Neural crest cell (in vitro differentiated cells): ENCODE measurements at regions not wholly inside any gene's neighbourhood (a gene's known extent, or its start where the extent isn't known, plus 50 kb on each side); places are given as distances from the start of the nearest gene placed in this dataset.

Experiments used
- DNase-seq: peaks from one replicate; pipeline ENCODE4 v3.0.0; 2021; ENCODE audit warnings: low read depth, mixed read lengths, low spot score
- H3K27ac Mint-ChIP-seq: one replicate; pipeline ENCODE4 v1.8.0; 2021; ENCODE audit warnings: mild to moderate bottlenecking, mixed read lengths; ENCODE audit not compliant: unreplicated experiment
- H3K27me3 Mint-ChIP-seq: 2 replicates; pipeline ENCODE4 v1.8.0; 2021; ENCODE audit warnings: low read depth, mild to moderate bottlenecking, mixed read lengths
- H3K36me3 Mint-ChIP-seq: 2 replicates; pipeline ENCODE4 v1.8.0; 2021; ENCODE audit warnings: low read depth, mild to moderate bottlenecking, mixed read lengths
- H3K4me1 Mint-ChIP-seq: 2 replicates; pipeline ENCODE4 v1.8.0; 2021; ENCODE audit warnings: mixed read lengths
- H3K4me3 Mint-ChIP-seq: one replicate; pipeline ENCODE4 v1.8.0; 2021; ENCODE audit warnings: mild to moderate bottlenecking, mixed read lengths
- H3K9me3 Mint-ChIP-seq: 2 replicates; pipeline ENCODE4 v1.8.0; 2021; ENCODE audit warnings: mixed read lengths
- TF ChIP-seq, protein P1 (sequence below): fragments of 200-600 bp; sonication (generic); conservative IDR thresholded peaks from 2 replicates; pipeline ENCODE4 v1.5.0; 2021; ENCODE audit warnings: antibody characterized with exemption, mild to moderate bottlenecking

DNA sequence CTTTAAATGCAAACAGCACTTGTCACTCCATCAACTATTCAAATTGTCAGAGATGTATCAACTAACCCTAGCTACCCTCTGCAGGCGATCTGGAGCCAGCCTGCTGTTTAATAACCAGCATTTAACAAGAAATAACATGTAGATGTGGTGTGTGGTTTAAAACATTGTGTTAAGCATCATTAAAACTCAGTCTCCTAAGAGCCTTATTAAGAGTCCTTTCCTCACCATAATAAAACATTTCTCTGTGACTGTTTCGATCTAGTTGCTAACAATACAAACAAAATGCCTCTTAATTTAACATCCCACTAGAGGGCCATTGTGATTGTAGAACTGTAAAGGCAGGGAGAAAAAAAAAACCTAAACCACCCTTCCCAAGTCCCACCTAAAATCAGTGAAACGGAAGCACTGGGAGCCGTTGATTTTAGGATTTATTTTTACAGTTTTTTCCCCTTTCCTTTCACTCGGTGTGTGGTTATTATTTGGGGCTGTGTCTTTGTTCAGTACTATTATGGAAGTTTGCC is 708.6 kb downstream of the C4orf33 start:
- Mint-ChIP-seq H3K27ac (no peak overlapping the region), H3K9me3 (peaks cover 5% of the 10 kb centered on the region)

DNA sequence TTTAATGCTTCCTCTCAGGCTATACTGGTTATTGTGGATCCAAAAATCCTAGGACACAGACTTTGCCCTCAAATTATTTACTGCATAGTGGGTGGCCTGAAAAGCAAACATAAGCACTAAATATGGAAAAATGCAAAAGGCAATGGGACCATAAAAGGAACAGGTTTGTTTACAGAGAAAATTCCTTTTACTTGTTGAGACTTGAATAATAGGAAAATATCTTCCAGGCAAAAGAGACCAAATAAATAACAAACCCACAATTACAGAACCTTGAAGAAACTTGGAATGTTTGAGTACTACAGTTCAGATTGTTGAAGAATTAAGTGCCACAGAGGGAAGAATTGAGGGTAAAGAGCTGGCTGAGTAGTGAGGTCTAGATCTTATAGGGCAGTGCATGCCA is 711.0 kb downstream of the C4orf33 start:
- DNase-seq, result no peak
- TF ChIP-seq, protein P1, sequence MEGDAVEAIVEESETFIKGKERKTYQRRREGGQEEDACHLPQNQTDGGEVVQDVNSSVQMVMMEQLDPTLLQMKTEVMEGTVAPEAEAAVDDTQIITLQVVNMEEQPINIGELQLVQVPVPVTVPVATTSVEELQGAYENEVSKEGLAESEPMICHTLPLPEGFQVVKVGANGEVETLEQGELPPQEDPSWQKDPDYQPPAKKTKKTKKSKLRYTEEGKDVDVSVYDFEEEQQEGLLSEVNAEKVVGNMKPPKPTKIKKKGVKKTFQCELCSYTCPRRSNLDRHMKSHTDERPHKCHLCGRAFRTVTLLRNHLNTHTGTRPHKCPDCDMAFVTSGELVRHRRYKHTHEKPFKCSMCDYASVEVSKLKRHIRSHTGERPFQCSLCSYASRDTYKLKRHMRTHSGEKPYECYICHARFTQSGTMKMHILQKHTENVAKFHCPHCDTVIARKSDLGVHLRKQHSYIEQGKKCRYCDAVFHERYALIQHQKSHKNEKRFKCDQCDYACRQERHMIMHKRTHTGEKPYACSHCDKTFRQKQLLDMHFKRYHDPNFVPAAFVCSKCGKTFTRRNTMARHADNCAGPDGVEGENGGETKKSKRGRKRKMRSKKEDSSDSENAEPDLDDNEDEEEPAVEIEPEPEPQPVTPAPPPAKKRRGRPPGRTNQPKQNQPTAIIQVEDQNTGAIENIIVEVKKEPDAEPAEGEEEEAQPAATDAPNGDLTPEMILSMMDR, result no peak
- peaks cover 5% of the 10 kb centered on the region for H3K4me1 Mint-ChIP-seq
- H3K36me3 Mint-ChIP-seq, result no peaks in the 10 kb centered on the region
- peaks cover 5% of the 10 kb centered on the region for H3K9me3 Mint-ChIP-seq
- H3K27me3 Mint-ChIP-seq, result no peaks in the 10 kb centered on the region
- H3K27ac Mint-ChIP-seq, result no peak overlapping the region
- no peak overlapping the region for H3K4me3 Mint-ChIP-seq

More for the DNA sequence above, 708.6 kb downstream of the C4orf33 start:
- Mint-ChIP-seq H3K27me3 (no peaks in the 10 kb centered on the region), H3K4me3 (no peak overlapping the region), H3K36me3 (no peaks in the 10 kb centered on the region), H3K4me1 (peaks cover 5% of the 10 kb centered on the region)
- DNase-seq, result no peak
- TF ChIP-seq, protein P1, result no peak

DNA sequence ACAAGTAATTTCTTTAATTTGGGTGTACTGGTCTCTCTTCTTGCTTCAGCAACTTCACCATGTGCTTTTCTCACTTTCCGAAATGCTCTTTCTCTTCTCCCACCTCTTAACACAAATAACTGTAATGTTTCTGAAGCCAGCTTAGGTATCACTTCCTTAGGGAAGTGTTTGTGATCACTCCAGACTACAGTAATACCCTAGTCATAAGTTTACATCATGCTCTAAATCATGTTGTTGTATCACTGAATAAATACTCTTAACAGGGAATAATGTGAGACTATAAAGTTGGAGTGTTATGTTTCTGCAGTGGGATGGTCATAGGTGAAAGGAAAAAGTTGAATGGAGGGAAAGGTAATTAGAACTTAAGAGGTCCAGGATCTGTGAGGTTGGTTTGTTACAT is 712.3 kb downstream of the C4orf33 start:
- H3K27me3 Mint-ChIP-seq, result no peaks in the 10 kb centered on the region
- no peak overlapping the region for H3K4me3 Mint-ChIP-seq
- DNase-seq, result no peak
- no peak overlapping the region for H3K27ac Mint-ChIP-seq
- no peaks in the 10 kb centered on the region for H3K36me3 Mint-ChIP-seq
- TF ChIP-seq, protein P1, result no peak
- peaks cover 4% of the 10 kb centered on the region for H3K4me1 Mint-ChIP-seq
- H3K9me3 Mint-ChIP-seq, result peaks cover 5% of the 10 kb centered on the region

DNA sequence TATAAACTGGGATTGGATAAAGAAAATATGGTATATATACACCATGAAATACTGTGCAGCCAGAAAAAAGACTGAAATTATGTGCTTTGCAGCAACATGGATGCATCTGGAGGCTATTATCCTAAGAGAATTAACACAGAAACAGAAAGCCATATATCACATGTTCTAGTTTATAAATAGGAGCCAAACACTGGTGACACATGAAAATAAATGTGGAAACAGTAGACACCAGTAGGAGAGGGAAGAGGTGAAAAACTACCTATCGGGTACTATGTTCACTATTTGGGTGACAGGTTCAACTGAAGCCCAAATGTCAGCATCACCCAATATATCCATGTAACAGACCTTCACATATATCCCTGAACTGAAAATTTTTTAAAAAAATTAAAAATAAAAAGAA is 725.1 kb downstream of the C4orf33 start:
- no peaks in the 10 kb centered on the region for H3K27me3 Mint-ChIP-seq

DNA sequence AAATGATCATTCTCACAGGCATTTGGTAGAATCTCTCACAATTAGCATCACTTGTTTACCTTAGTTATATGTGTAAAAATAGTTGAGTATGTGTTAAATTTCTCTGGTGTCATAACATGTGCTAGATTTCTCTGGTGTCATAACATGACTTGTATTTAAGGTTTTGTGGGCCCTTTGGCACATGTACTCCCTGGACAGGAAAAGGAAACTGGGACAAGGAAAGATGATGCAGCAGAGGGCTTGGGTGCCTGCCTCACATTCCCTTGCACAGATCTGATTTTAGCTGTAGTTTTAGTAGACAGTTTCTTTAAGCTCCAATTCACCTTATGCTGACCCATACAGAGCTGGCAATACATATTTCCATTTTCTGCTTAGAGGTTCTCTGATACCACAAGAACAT is 726.0 kb downstream of the C4orf33 start:
- Mint-ChIP-seq H3K27me3 (no peaks in the 10 kb centered on the region), H3K27ac (no peak overlapping the region), H3K36me3 (no peaks in the 10 kb centered on the region), H3K9me3 (no peaks in the 10 kb centered on the region), H3K4me1 (no peaks in the 10 kb centered on the region), H3K4me3 (no peak overlapping the region)
- TF ChIP-seq, protein P1, result no peak
- no peak for DNase-seq

More for the DNA sequence above, 725.1 kb downstream of the C4orf33 start:
- no peaks in the 10 kb centered on the region for H3K36me3 Mint-ChIP-seq
- H3K27ac Mint-ChIP-seq, result no peak overlapping the region
- no peaks in the 10 kb centered on the region for H3K9me3 Mint-ChIP-seq
- no peak for DNase-seq
- no peak overlapping the region for H3K4me3 Mint-ChIP-seq
- no peaks in the 10 kb centered on the region for H3K4me1 Mint-ChIP-seq
- TF ChIP-seq, protein P1, result no peak
